T-helper 17 cell (primary cell): ENCODE measurements at regions not wholly inside any gene's neighbourhood (a gene's known extent, or its start where the extent isn't known, plus 50 kb on each side); places are given as distances from the start of the nearest gene placed in this dataset.

ENCODE experiments used
- ATAC-seq: fragments of 150-1000 bp; cut with Tn5 transposase; 2 replicates; pipeline ENCODE4 v1.10.0; 2021; ENCODE audit warnings: mild to moderate bottlenecking, moderate library complexity
- DNase-seq, 3 donors: peaks; one replicate each; pipeline versions ENCODE4 v3.0.0 to v3.0.0-alpha.2; 2020 to 2021
- H3K9me3 ChIP-seq: one replicate; pipeline ENCODE4 v1.7.0; 2013; ENCODE audit warnings: low read length, mild to moderate bottlenecking; ENCODE audit not compliant: control insufficient read depth, poor library complexity, severe bottlenecking
- H3K27ac Mint-ChIP-seq: one replicate; pipeline ENCODE4 v1.8.0; 2022; ENCODE audit warnings: mild to moderate bottlenecking, moderate library complexity, mixed read lengths
- H3K27me3 Mint-ChIP-seq: one replicate; pipeline ENCODE4 v1.8.0; 2022; ENCODE audit warnings: mixed read lengths
- H3K36me3 Mint-ChIP-seq: one replicate; pipeline ENCODE4 v1.8.0; 2022; ENCODE audit warnings: low read depth, mixed read lengths
- H3K4me1 Mint-ChIP-seq: one replicate; pipeline ENCODE4 v1.8.0; 2022; ENCODE audit warnings: mild to moderate bottlenecking, mixed read lengths
- H3K4me3 Mint-ChIP-seq: one replicate; pipeline ENCODE4 v1.8.0; 2022; ENCODE audit warnings: mild to moderate bottlenecking, moderate library complexity, mixed read lengths

- no peak for ATAC-seq
- H3K27ac Mint-ChIP-seq, result no peak overlapping the region
- no peak for DNase-seq
- no peak overlapping the region for H3K4me3 Mint-ChIP-seq
- peaks cover 47% of the 10 kb centered on the region for H3K27me3 Mint-ChIP-seq
- H3K9me3 ChIP-seq, result no peaks in the 10 kb centered on the region
- no peaks in the 10 kb centered on the region for H3K36me3 Mint-ChIP-seq
- H3K4me1 Mint-ChIP-seq, result peaks cover 2% of the 10 kb centered on the region
Observed at GRCh38 chr2:173669271-173669853, 295.8 kb downstream of the SP3 start.

GRCh38 chr2:173669888-173670287 is 295.3 kb downstream of the SP3 start:
- Mint-ChIP-seq H3K27ac (no peak overlapping the region), H3K4me3 (no peak overlapping the region), H3K36me3 (no peaks in the 10 kb centered on the region), H3K4me1 (peaks cover under 1% of the 10 kb centered on the region), H3K27me3 (peaks cover 47% of the 10 kb centered on the region)
- H3K9me3 ChIP-seq, result no peaks in the 10 kb centered on the region
- no peak for DNase-seq
- no peak for ATAC-seq

- DNase-seq (no peak), ATAC-seq (no peak)
- H3K9me3 ChIP-seq, result no peaks in the 10 kb centered on the region
- no peaks in the 10 kb centered on the region for H3K4me1 Mint-ChIP-seq
- peaks cover 30% of the 10 kb centered on the region for H3K27me3 Mint-ChIP-seq
- no peak overlapping the region for H3K4me3 Mint-ChIP-seq
- H3K27ac Mint-ChIP-seq, result no peak overlapping the region
- H3K36me3 Mint-ChIP-seq, result peaks cover 2% of the 10 kb centered on the region
Observed at GRCh38 chr2:173672573-173673340, 292.4 kb downstream of the SP3 start.

DNA sequence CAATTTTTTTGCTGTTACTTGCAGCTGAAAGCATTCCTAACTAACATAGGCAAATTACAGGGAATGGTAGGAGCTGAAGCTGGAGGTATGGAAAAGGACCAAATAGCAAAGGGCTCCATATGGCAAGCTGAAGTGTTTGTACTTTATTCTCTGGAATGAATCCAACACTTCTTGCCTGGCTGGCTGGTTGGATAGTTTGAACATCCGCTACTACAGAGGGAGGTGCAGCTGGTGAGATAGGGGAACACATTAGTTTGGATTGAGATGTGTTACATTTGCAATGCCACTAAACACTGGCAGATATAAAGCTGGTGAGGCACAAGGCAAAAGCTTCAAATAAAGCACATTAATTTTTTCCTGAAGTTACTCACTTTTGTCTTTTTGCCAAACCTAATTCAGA is 291.5 kb downstream of the SP3 start:
- peaks cover 2% of the 10 kb centered on the region for H3K36me3 Mint-ChIP-seq

GRCh38 chr2:173676647-173677046 is 288.5 kb downstream of the SP3 start:
- H3K27ac Mint-ChIP-seq, result no peak overlapping the region
- no peak for ATAC-seq
- H3K27me3 Mint-ChIP-seq, result peaks cover 23% of the 10 kb centered on the region
- no peaks in the 10 kb centered on the region for H3K4me1 Mint-ChIP-seq
- peaks cover 2% of the 10 kb centered on the region for H3K36me3 Mint-ChIP-seq
- H3K9me3 ChIP-seq, result no peaks in the 10 kb centered on the region
- DNase-seq, result no peak
- no peak overlapping the region for H3K4me3 Mint-ChIP-seq

More for the DNA sequence above, 291.5 kb downstream of the SP3 start:
- DNase-seq, result no peak
- no peaks in the 10 kb centered on the region for H3K9me3 ChIP-seq
- Mint-ChIP-seq H3K27me3 (peaks cover 23% of the 10 kb centered on the region), H3K4me3 (no peak overlapping the region), H3K4me1 (no peaks in the 10 kb centered on the region), H3K27ac (no peak overlapping the region)
- ATAC-seq, result no peak

DNA sequence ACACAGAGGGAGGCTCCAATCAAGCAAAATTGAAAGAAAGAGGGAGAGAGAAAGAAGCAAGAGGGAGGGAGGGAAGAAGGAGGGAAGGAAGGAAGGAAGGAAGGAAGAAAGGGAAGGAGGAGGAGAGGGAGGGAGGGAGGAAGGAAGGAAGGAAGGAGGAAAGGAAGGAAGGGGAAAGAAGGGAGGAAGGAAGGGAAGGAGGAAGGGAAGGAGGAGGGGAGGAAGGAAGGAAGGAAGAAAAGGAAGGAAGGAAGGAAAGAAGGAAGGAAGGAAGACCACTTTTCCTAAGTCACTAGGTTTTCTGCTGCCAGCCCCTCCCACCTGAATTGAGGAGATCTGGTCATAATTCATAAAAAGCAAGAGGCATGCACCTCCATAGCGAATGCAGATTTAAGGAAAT is 287.0 kb downstream of the SP3 start:
- Mint-ChIP-seq H3K36me3 (peaks cover 2% of the 10 kb centered on the region), H3K4me3 (no peak overlapping the region), H3K4me1 (no peaks in the 10 kb centered on the region), H3K27ac (no peak overlapping the region), H3K27me3 (peaks cover 22% of the 10 kb centered on the region)
- ATAC-seq, result no peak
- DNase-seq, result no peak
- H3K9me3 ChIP-seq, result no peaks in the 10 kb centered on the region

DNA sequence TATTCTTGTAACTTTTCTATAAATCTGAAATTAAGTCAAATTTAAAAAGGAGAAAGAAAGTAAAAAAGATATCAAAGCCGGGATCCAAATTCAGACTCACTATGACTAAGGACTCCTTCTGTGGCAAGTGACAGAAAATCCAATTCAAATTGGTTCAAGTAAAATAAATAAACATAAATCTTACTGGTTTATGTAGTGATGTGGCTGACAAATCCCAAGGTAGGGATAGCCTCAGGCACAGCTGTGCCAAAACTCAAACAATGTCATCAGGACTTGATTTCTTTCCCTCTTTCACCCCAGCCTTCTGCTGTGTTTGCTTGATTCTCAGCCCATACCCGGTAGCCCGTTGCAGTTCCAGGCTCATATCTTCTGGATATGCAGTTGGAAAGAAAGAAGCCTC is 284.6 kb downstream of the SP3 start:
- DNase-seq (no peak), ATAC-seq (no peak)
- Mint-ChIP-seq H3K36me3 (peaks cover 2% of the 10 kb centered on the region), H3K4me1 (no peaks in the 10 kb centered on the region), H3K27me3 (peaks cover 15% of the 10 kb centered on the region), H3K4me3 (no peak overlapping the region), H3K27ac (no peak overlapping the region)
- no peaks in the 10 kb centered on the region for H3K9me3 ChIP-seq

- H3K9me3 ChIP-seq, result no peaks in the 10 kb centered on the region
- no peak overlapping the region for H3K4me3 Mint-ChIP-seq
- H3K27me3 Mint-ChIP-seq, result peaks cover 20% of the 10 kb centered on the region
- DNase-seq (no peak), ATAC-seq (no peak)
- no peak overlapping the region for H3K27ac Mint-ChIP-seq
- no peaks in the 10 kb centered on the region for H3K4me1 Mint-ChIP-seq
- no peaks in the 10 kb centered on the region for H3K36me3 Mint-ChIP-seq
Observed at GRCh38 chr2:173681881-173682650, 283.1 kb downstream of the SP3 start.

DNA sequence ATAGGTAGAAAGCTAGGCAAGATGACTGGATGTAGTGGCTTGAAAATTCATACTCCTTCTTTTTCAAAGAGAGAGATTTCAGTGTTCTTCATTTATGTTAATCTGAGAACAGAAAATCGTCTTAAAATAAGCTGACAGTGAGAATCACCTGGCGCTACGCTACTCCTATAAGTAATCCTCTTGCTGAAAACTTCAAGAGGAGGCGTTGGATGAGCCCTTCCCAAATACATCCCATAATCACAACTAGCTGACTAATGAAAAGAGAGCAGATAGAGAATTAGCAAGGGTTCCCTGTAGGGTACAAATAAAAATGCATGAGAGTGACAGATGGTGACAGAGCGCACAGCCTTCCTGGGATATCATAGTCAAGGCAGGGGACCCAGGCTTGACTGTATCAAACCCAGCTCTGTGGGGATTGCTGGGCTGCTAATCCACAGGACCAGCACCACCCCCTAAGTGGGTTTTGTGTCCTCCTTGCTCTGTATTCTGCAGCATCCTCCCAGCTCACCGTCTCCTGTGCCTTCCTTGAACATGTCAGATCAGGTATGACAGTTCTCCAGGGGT is 280.2 kb downstream of the SP3 start:
- Mint-ChIP-seq H3K4me1 (no peaks in the 10 kb centered on the region), H3K27me3 (peaks cover 24% of the 10 kb centered on the region), H3K36me3 (no peaks in the 10 kb centered on the region), H3K27ac (no peak overlapping the region), H3K4me3 (no peak overlapping the region)
- H3K9me3 ChIP-seq, result no peaks in the 10 kb centered on the region
- no peak for ATAC-seq
- DNase-seq, result no peak

DNA sequence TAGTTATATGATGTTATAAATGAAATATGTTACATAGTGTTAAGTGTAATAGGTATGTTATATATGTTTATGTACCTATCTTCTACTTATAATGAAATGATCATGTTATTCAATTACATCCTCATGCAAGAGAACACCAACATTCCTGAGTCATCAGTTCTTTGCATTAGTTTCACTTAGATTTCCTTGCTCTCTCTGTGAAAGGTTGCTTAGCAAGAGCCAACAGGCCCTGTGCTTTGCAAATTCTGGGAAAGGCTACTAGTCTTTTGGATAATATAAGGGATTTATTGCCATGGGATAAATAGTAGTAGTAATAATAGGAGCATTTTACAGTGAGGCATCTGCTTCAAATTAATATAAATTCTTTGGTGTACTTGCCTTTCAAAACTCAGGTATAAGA is 274.8 kb downstream of the SP3 start:
- no peaks in the 10 kb centered on the region for H3K4me1 Mint-ChIP-seq
- H3K36me3 Mint-ChIP-seq, result no peaks in the 10 kb centered on the region
- H3K4me3 Mint-ChIP-seq, result no peak overlapping the region
- ATAC-seq, result no peak
- DNase-seq, result no peak
- peaks cover 24% of the 10 kb centered on the region for H3K27me3 Mint-ChIP-seq
- H3K27ac Mint-ChIP-seq, result no peak overlapping the region
- no peaks in the 10 kb centered on the region for H3K9me3 ChIP-seq

DNA sequence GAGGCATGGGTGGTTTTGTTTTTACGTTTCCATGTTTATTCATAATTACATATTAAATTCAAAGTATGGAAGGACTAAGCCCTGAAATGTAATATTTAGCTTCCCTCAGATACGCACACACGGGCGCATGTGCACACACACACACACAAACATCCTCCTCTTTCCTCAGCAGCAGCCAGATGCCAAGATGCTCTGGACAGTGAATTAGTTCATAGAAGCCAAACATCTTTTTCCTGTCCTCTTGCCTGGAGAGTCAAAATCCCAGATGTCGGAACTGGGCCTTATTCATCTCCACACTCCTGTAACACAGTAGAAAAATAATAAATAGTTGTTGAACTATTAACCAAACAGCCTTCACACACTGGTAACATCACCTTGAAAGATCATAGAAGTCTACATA is 273.1 kb downstream of the SP3 start:
- Mint-ChIP-seq H3K4me1 (no peaks in the 10 kb centered on the region), H3K27ac (no peak overlapping the region), H3K36me3 (no peaks in the 10 kb centered on the region), H3K27me3 (peaks cover 15% of the 10 kb centered on the region), H3K4me3 (no peak overlapping the region)
- no peak for DNase-seq
- no peaks in the 10 kb centered on the region for H3K9me3 ChIP-seq
- no peak for ATAC-seq

DNA sequence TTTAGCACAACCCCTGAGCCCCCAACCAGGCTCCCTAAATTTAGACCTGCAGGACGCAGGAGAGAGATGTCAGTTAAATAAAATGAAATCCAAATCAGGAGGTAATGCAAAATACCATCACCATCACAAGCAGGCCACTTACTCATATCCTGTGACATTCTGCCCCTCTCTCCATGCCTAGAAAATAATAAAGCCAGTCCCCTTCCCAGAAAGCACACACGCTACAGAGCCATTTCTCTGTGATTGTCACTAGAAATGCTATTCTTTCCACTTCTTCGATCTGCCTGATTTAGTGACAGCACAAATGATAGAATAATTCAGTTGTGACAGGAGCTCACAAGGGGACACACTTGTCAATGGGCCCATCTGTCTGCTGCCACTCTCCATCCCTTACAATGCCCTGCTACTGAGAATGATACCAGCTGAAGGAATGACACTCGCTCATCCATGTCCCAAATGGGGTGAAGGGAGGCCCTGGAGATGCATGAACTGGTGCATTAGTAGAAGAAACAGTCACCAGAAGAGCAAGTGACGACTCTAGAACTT is 272.1 kb downstream of the SP3 start:
- no peaks in the 10 kb centered on the region for H3K4me1 Mint-ChIP-seq
- H3K4me3 Mint-ChIP-seq, result no peak overlapping the region
- ATAC-seq, result no peak
- H3K27me3 Mint-ChIP-seq, result peaks cover 15% of the 10 kb centered on the region
- no peak overlapping the region for H3K27ac Mint-ChIP-seq
- DNase-seq, result no peak
- no peaks in the 10 kb centered on the region for H3K36me3 Mint-ChIP-seq
- H3K9me3 ChIP-seq, result no peaks in the 10 kb centered on the region

- no peaks in the 10 kb centered on the region for H3K9me3 ChIP-seq
- Mint-ChIP-seq H3K27ac (no peak overlapping the region), H3K4me3 (no peak overlapping the region), H3K27me3 (peaks cover 5% of the 10 kb centered on the region), H3K4me1 (no peaks in the 10 kb centered on the region), H3K36me3 (no peaks in the 10 kb centered on the region)
- DNase-seq (no peak), ATAC-seq (no peak)
Observed at GRCh38 chr2:173696274-173696673, 268.9 kb downstream of the SP3 start.
